ENCODE measurements at regions not wholly inside any gene's neighbourhood (a gene's known extent, or its start where the extent isn't known, plus 50 kb on each side); places are given as distances from the start of the nearest gene placed in this dataset.

GRCh38 chr21:27082431-27083010, 115.6 kb upstream of the ADAMTS5 start:
- TF ChIP-seq E2F5 (CRISPR knock-in tag; IDR thresholded peaks at IDR 0.05) (no peak), E2F4 (CRISPR knock-in tag; IDR thresholded peaks at IDR 0.05; ENCODE audit: borderline replicate concordance, low read depth) (no peak)
